Fibroblast of skin of abdomen (primary cell): ENCODE measurements at regions not wholly inside any gene's neighbourhood (a gene's known extent, or its start where the extent isn't known, plus 50 kb on each side); places are given as distances from the start of the nearest gene placed in this dataset.

ENCODE experiments used
- DNase-seq: peaks from one replicate; pipeline ENCODE4 v3.0.0-alpha.2; 2013

DNA sequence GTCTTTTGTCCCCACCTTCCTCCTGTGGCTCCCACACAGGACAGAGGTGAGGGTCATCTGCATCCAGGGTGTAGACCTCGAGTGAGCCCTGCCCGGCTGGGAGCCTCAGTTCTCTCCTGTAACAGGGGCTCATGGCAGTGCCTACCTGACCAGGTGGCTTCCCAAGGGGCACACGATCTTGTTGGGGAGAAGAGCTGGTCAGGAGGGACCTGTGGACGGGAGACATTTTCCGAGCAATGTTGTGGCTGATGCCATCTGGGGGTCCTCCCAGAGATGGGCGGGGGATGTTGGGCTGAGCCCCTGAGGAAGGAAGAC lies 51.9 kb downstream of the CEBPB start:
- no peak for DNase-seq

DNA sequence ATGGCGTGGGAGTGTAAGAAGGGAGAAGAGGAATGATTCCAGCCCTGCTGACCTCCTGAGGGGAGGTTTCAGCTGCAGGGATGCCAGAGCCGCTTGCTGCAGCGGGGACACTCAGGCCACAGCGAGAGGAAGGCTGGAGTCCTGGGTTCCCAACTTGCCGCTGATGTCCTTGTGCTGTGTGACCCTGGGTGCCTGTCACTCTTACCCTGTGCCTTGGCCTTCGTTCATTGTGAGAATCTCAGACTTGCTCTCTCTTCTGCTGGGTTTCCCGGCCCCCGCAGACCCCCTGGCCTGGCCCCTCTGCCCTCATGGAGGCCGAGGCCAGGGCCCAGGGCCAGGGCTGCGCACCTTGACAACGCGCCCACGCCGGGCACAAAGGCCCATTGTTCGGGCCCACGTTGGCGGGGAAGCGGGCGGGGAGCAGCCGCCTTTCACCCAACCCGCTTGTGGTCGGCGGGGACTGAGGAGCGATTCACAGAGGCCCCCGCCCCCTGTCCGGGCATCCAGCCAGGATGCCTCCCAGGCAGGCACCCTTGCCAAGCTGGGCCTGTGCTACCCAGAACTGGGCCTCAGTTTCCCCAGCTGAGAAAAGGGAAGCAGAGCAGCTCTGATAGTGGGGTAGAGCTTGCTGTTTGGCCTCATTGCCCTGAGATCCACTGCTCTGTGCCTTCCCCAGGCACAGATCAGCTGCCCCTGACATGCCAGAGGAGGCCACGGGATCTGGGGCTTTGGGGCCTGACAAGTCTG lies 52.4 kb downstream of the CEBPB start:
- no peak for DNase-seq

DNA sequence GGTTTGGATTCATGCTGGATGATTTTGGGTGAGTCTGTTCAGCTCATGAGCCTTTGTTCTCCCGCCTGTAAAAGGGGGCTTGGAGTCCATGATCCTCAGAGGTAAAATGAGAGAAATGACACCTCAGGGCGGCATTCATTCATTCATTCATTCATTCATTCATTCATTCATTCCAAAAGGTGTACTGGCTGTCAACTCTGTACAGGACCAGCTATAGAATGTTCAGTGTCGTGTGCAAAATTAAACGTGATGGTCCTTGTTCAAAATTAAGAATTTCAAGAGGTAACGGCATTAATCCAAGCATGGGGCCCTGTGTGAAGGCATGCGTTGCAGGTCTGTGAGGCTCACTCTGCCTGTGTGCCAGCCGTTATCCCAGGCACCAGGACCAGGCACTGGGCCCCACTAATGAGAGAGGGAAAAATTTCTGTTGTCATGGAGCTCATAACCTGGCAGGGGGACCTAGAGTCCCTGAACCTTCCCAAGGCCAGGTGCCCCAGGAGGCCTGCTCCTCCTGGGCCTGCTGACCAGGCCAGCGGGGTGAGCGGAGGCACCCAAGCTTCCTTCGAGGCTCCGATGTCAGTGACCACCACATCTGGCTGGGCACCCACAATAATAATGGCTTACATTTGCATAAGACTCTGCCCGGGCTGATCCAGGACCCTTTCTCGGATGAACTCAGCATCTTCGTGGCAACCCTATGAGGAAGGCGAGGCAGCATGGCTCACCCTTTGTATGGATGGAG lies 53.2 kb downstream of the CEBPB start:
- no peak for DNase-seq

DNA sequence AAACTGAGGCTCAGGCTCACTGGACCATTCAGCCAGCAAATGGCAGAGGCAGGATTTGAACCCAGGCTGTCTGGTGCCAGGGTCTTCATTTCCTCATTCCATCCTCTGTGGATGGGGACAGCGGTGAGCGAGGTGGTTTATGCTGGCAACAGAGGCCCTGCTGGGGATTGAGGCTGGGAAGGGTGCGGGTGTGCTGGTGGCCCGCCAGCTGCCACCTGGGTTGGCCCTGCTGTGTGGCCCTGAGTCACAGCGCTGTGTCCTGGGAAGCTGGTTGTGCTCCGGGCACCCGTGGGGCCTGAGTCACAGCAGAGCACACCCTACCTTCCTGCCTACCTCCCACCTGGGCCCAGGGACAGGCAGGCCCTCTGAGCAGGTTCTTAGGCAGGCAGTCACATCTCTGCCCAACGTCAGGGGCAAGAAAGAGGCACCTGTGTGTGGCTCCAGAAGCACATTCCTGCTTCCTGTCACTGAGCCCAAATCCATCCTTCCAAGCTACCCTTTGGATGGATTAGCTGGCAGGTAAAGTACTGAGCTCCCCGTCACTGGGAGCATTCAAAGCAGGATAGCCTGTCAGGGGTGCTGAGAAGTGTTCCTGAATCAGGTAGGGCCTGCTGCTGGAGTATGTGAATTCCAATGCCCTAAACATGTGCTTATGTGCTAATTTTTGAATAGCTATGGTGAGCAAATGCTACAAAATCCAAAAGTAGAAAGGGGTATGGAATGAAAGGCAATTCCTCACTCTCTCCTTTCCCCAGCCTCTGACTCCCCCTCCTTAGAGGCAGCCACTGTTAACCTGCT lies 53.9 kb downstream of the CEBPB start:
- DNase-seq = no peak

DNA sequence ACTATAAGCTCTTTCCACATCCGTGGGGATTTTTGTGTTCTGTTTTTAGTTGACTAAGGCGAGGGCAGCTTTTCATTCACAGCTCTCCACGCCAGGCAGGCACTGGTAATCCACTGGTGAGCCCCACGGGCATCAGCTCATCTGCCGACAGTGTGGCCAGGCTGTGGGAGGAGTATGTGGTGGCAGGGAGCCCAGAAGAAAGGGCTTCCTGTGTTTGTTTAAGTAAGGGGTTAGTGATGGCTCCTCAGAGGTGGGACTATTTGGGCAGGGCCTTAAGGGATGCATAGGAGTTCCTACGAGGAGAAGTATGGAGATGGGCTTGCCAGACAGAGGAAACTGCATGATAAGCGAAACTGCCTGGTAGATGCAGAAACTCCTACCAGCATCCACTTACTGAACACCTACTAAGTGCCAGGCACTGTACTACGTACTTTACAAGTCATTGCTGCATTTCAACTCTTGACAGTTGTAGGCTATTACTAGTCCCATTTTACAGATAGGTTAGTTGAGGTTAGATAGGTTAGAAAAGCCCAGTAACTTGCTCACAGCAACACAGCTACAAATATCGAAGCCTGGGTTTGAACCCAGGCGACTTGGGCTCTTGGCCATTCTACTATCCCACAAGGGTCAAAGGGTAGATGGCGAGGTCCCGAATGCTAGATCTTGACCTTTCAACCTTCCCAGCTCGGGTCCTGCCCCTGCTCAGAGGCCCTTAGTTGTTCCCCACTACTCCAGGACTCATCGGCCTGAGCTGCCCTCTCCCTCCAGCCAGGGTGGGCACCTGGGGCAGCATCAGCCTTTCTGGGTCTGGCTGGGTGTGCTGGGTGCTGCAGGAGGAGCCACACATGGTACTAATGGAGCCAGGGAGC lies 55.1 kb downstream of the CEBPB start:
- DNase-seq = peak; percentile 39

DNA sequence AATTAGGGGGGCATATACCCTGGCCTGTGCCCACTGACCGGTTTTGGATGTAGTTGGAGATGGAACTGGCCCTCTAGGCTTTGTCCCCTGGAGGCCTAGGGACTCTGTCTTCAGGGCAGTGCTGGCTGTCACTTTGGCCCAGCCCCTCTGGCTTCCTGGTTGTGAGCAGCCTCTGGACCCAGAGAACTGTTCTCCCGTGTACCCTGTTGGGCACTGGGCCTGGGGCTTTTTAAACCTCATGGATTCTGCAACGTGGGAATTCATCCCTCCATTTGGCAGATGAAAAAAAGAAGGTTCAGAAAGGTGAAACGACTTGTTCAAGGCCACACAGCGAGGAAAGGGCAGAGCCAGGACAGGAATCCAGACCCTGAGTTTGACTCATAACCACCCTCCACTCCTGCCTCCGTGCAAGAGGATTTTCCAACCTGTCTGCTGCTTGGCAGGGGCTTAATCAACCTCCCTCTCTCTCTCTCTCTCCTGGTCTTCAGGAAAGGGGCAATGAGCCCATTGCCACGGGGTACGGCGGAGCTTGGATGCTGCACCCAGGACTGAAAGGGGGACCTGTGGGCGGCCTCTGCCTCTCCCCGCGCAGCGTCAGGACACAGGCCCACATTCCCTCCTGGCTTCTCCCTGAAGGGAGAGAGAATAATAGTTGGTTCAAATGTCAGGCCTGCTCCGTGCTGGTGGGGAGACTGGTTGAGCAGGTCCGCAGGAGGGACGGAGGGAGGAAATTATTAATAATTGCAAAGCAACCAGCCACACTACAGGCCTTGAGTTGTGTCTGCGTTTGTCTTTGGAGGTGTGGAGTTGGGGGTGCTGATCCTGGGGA lies 56.0 kb downstream of the CEBPB start:
- no peak for DNase-seq

DNA sequence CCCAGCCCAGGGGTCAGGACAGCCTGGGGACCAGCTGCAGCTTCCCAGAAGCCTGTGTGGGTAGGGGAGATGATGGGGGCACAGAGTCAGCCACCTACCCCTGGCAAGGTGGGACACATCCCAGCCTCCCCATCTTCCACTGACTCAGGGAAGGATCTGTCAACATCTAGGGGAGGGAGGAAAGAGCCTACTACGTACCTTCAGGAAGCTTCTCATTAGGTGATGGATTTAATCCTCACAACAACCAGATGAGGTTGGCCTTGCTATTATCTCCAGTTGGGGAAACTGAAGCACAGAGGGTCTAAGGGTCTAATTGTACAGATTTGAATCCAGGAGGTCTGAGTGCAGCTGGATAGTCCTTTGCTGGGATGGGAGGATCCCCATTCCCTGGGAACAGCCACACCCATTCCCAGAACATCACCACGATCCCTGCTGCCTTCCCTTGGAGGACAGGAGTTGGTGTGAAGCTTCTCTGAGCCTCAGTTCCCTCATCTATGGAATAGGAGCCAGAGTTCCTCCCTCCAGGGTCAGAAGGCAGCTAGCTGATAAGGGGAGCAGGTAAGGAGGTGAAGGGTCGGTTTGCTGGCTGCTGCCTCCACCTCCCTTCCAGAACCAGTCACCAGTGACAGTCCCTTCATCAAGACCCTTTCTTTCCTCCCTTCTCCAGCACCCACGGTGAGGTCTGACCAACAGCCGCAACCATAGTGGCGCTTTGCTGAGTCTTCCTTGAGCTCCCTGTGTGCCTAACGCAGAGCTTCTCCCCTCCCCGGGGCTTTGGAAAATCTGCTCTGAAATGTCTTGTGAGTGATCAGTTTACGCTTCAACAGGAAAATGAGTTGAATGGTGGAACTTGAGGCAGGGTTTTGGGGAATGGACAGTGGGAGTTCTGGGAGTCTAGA lies 56.8 kb downstream of the CEBPB start:
- no peak for DNase-seq

DNA sequence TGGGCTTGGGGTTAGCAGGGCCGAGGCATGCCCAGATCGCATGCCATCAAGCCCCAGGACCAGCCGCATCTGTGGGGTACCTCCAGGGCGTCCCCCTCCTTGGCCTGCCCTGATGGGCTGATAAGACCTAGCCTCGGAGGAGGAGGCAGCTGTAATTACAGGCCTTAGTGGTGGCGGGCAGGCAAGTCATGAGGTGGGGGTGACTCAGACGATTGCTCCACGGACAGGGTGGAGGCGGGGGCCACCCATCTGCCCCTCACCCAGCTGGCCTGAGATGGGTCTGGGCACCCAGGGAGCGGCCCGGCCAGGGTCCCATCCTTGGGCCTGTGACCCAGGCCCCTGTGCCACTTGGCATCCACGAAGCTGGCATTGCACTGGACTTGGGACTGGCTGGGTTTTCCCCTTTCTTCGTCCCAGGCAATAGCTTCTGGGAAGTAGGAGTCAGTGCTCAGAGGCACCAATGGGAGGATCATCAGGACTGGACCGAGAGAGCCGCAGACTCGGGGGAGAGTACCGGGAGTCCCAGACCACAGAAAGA lies 57.5 kb downstream of the CEBPB start:
- DNase-seq = no peak

DNA sequence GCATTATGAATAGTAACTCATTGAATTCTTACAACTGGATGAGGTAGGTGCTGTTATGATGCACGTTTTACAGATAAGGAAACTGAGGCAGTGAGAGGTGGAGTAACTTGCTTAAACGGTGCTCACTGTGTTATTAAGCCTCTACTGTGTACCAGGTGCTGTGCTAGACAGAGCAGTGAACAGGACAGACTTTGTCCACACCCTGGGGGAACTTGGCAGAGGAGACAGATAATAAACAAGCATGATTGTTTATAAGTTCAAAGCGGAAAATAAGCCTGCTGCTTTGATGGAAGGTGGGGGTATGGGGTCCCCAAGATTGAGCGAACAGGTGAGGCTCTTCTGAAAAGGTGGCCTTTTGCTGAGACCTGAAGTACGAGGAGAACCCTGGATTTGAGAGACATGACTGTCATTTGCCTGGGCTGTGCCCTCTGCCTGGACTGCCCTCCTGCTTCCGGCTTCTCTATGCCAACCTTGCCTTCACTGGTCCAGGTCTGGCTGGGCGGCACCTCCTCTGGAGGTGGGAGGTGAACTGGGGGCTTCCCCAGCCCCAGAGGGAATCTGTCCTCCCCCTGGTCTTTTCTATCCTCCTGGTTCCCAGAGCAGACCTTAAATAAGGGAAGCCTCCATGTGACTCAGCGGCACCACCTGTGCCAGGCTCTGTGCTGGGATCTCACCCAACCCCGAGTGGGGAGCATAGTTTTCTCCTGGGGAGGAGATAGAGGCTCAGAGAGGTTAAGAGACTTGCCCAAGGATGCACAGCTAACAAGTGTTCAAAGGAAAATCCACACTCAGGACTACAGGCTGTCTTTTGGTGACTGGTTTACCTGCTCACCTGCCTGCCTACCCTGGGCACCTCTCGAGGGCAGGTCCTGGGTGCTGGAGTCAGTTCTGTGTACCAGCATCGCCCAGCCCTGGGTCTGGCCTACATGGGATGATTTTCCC lies 59.1 kb downstream of the CEBPB start:
- no peak for DNase-seq

DNA sequence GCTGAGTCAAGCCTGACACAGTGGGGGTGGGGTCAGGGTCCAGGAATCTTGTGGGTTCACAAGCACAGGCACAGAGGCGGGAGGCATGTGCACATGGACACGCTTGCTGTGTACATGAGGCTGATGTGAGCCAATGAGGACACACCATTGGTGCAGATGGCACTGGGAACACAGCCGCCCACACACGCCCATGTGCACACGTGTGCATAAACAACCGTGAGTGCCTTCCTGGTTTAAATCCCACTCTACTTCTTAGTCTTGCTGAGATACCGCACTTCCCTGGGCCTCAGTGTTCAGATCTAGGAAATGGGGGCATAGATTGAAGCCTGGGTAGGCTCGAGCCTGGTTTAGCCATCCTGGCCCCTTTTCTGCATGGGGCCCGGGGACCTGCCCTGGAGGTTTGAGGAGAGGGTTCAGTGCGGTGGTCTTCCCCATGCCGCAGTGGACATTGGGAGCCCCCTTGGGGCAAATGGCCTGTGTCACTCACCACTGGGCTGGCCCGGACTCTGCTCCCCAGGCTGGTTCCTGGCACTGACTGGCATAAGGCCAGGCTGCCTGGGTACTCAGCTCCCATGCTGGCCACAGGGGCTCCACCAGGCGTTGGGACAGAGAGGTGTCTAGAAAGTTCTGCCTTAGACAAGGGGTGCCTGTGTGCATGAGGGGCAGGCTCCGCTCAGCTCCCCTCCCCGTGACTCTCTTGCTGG lies 60.2 kb downstream of the CEBPB start:
- no peak for DNase-seq

DNA sequence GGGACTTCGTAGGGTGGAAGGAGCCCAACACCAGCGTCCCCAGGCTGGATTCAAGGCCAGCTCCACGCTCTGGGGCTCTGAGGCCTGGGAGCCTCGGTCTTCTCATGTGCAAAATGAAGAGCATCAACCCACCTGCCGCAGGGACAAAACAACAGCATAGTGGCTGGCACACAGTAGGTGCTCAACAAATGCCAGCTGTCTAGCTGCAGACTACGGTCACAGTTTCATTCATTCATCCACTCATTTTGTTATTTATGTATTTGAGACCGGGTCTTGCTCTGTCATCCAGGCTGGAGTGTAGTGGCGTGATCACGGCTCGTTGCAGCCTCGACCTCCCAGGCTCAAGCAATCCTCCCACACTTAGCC lies 60.7 kb downstream of the CEBPB start:
- DNase-seq = no peak

DNA sequence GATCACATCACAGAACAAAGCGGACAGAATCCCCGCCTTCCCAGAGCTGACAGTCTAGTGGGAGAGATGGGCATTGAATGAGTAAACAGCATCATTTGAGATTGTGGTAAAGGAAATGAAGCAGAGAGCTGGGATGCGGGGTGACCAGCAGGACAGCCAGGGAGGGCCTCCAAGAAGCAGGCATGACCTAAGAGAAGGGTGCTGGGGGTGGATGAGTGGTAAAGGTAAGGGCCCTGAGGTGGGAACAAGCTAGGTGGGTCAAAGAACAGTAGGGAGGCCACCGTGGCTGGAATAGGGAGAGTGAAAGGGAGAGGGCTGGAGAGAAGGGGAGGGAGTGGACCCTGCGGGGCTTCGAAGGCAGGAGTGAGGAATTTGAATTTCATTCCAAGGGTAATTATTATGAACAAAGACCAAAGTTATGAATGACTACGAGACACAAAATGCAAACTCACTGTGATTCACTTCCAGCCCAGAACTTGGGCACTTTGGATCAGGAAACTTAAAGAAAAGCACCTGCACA lies 61.4 kb downstream of the CEBPB start:
- peak; percentile 73 for DNase-seq

DNA sequence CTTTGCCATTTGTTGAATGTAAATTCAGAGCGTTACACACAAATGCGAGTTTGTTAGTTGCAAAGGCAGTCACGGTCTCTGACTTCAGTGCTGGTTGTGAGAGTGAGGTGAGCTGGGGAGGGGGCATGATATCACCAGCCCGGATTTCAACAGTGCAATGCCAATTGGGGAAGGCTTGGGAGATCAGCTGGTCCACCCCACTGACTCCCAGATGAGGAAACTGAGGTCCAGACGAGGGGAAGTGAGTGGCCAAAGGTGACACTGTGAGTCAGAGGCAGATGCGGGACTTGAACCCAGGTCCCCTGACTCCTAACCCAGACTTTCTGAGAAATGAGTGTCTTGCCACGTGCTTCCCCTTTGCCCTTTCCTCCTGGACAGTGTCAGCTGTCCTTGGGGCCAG lies 62.1 kb downstream of the CEBPB start:
- DNase-seq = no peak

DNA sequence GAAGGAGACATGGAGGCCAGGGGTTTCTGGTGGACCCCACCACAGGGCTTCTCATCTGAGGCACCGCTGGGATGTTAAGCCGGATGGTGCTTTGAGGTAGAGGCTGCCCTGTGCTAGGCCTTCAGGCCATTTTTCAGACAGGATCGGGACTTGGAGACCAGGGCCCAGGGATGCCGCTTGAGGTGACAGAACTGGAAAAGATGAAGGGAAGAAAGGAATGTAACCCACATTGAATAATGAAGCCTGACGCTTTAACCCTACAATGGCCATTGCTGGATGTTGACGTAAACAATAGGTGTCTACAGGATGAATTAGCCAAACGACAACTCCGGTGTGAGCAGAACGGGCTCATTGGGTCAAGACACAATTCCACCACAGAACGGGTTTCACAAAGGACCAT lies 62.5 kb downstream of the CEBPB start:
- DNase-seq = no peak

DNA sequence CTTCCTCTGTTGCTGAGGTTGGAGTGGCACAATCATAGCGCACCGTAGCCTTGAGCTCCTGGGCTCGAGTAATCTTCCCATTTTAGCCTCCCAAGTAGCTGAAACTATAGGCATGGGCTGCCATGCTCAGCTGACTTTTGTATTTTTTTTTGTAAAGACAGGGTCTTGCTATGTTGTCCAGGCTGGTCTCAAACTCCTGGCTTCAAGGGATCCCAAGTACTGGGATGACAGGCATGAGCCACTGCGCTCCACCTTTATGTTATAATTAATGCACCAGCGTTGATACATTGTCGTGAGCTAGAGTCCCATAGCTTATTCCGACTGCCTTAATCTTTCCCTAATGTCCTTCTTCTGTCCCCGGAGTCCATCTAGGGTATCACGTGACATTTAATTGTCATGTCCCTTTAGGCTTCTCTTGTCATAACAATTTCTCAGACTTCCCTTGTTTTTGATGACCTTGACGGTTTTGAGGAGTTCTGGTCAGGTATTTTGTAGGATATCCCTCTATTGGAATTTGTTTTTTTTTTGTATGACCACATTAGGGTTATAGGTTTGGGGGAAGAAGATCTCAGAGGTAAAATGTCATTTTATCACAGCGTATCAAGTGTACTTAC lies 63.9 kb downstream of the CEBPB start:
- DNase-seq = no peak

DNA sequence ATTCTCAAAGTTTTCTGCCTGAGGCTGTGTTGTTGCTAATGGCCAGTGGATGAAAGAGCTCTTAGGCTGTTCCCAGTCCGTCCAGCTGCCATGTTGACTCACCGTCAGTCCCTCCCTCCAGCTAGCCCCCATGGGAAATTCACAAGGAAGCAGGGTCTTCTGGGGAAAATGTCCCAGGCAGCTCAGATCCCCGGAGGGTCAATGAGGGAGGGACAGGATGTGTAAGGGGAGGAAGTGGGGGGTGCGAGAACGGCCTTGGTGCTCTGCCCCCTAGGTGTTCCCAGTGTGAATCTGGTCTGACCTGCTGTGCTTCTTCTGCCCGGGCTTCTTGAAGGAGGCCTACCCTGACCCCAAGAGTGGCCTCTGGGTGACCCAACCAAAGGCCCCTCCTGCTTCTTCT lies 65.9 kb downstream of the CEBPB start:
- no peak for DNase-seq

DNA sequence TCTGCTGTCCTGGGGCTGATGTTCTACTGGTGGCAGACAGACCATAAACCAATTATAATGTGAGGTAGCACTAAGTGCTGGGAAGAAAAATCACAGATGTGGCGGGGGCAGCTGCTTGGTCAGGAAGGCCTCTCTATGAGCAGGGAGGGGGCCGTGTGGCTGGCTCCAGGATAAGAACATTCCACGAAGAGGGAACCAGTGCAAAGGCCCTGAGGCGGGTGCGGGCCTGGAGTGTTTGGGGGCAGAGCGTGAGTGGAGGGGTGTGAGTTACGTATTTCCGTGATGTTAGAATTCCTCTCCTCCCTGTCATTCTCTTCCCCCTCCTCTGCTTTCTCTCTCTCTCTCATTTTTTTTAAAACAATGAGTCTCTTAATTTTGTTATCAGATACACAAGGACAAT lies 67.2 kb downstream of the CEBPB start:
- DNase-seq = no peak
